HG02970 (cell line): ENCODE measurements at regions not wholly inside any gene's neighbourhood (a gene's known extent, or its start where the extent isn't known, plus 50 kb on each side); places are given as distances from the start of the nearest gene placed in this dataset.

Experiments
- ATAC-seq: cut with Tn5 transposase; IDR thresholded peaks from one replicate; pipeline ENCODE4 v1.9.1; 2021; ENCODE audit warnings: mild to moderate bottlenecking, moderate library complexity, moderate number of reproducible peaks; ENCODE audit not compliant: unreplicated experiment, low FRiP score

GRCh38 chr2:126506786-126507185 lies 149.2 kb upstream of the GYPC start:
- no peak for ATAC-seq

- no peak for ATAC-seq
Measured at GRCh38 chr2:126507425-126507911, 148.5 kb upstream of the GYPC start.

DNA sequence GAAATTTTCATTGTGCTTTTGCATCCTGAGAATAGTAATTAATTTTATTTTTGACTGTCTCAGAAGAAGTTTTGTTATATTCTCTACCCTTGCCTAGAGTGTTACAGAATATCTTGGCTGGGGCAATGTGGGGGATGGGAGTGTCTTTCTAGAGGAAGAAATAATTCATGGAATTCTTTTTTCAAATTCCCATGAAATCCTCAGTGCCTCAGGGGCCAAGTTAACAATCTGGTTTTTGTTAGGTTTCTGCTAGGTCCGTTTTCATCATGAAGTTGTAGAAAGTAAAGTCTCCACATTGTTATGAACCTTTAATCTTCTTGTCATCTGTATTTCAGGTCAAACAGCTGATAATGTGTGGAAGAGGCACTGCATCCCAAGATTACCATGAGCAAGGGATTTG lies 145.6 kb upstream of the GYPC start:
- ATAC-seq: no peak

DNA sequence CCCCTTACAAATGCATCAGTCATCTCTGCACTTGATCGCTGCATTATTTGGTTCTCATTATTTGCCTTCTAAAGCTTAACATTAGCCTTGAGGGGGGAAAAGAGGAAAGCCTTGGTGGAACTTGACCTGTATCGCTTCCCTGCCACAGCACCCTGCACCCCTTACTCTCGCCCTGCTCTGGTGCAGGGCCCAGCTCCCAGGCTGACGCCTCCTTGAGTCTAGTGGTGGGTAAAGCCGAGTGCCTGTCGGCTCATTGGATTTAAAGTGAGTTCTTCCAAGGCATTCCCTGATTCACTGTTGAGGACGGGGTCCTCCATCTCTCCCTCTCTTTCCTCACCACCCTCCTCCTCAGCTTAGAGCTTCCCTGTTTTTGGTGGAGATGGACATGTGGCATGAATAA lies 145.0 kb upstream of the GYPC start:
- no peak for ATAC-seq

GRCh38 chr2:126512026-126512425 lies 143.9 kb upstream of the GYPC start:
- ATAC-seq: no peak

DNA sequence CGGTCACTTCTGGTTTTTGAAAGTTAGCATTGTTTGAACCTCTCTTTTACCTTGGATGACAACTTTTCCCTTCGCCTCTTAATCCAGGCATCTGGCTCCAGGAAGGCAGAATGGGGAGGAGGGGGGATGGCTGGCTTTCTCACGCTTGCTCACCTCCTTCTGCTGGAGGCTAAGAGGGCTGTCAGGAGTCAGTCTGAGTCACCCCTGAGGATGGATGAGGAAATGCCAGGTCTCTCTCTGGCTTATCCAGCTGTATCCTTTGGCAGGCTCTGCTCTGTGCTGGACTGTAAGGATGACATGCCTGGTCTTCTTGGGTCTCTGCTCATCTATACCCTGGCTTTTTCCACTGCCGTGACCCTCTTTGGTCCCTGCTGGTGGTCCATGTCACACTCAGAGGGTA lies 142.9 kb upstream of the GYPC start:
- no peak for ATAC-seq

- no peak for ATAC-seq
Measured at GRCh38 chr2:126515471-126515870, 140.5 kb upstream of the GYPC start.

DNA sequence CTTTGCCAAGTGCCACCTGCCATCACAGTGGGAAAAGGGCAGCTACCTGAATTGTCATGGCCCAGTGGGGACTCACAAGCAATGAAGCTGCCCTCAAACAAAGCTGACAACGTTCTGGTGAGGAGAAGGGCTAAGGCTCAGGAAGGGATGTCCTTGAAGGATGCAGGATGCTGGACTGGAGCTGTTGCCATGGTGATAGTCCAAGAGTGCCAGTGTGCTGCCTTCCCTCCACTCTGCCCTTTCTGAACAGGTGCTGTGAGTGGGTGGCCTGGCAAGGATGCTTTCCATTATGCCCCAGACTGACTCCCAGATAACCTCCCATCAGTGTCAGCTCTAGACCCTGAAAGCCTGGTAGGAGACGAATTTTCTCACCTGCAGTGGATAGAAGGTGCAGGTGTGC lies 137.8 kb upstream of the GYPC start:
- ATAC-seq: no peak

GRCh38 chr2:126527836-126528490 lies 128.0 kb upstream of the GYPC start:
- ATAC-seq: no peak

DNA sequence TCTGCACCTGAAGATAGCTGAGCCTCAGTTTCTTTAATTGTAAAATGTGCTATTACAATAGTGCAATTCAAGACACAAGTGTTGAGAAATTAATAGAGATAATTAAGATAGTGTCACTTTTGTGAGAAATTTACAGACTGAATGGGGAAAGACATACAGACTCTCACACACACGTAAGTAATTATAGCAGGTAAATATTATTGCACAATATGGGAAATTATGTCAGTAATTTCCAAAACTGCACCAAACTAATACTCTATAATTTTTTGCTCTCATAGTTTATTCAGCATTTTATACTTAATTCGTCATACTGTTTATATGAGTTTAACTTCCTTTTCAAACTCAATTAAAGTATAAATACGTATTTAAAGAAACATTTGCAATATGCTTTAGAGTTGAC lies 124.9 kb upstream of the GYPC start:
- ATAC-seq: no peak

GRCh38 chr2:126534478-126534877 lies 121.5 kb upstream of the GYPC start:
- ATAC-seq: no peak

- ATAC-seq: no peak
Measured at GRCh38 chr2:126535408-126535807, 120.5 kb upstream of the GYPC start.

DNA sequence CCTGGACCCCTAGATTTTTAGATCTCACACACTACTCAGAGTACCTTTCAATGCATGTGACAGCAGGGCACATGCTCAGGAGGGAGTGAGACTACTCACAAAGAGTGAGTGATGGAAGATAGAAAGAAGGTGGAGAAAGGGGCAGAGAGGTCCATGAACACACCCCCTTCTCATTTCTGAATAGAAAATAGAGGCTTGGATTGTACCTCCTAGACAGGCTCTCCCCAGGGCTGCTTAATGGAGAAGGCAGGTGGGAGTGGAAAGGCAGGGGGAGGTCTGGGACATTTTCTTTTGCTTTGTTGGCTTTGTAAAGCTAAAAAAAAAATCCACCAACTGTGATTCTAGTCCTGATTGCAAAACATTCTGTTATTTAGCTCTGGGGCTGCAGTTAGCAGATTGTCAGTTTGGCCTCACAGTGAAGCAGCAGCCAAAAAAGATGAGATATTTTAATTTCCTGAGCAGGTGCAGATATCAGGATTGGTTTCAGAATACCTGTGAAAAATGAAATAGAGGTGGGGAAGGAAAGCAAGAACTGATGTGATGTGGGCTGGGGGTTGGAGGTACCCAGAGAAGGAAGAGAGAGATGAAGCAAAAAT lies 119.3 kb upstream of the GYPC start:
- no peak for ATAC-seq

DNA sequence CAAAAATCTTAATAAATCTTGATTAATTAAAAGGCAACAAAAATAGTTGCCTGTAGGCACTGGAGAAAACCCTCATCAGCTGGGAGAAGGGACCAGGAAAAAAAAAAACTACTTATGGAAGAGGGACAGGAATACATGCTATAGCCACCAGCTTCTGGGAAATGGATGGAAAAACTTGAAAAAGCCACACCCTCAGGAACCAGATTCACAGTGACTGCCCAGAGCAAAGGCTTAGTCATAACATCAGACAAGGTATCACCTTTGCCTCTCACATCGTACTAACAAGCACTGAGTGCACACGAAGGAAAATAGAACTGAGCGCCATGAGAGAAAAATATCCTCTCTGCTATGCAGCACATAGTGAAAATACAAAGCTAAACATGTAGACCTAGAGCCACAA lies 116.9 kb upstream of the GYPC start:
- ATAC-seq: no peak

DNA sequence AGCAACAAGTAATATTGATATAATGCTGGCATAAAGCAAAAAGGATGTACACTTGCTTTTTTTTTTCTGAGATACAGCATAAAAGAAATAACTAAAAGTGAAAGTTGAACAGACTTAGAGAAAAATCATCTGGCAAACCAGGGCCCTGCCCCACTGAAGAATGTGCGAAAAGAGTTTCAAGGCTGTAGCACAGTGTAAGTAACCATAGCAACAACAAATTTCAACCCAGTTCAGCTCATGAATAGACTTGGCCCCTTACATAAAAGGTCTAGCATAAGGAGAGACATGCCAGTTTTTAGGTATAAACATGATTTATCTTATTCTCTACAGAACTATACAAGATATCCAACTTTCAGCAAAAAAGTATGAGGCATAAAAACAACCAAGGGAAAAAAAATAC lies 113.7 kb upstream of the GYPC start:
- no peak for ATAC-seq

GRCh38 chr2:126543081-126543480 lies 112.9 kb upstream of the GYPC start:
- ATAC-seq: no peak

DNA sequence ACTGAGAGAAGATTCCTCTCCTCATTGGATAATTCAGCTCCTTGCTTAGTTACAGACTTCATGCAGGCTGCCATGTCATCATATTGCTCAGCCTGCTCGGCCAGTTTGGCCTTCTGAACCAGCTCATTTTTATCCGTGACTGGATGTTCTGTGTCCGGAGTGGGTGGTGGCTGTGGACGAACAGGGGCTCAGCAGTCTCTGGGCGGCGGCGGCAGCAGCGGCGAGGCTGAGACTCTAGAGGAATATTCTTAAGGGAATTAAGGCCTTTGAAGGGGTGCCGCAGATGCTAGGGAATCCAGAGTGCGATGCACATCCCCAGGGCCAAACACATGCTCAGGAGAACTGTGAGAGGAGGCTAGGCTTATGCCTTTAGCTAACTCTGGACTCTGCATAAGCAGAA lies 97.9 kb upstream of the GYPC start:
- ATAC-seq: no peak

DNA sequence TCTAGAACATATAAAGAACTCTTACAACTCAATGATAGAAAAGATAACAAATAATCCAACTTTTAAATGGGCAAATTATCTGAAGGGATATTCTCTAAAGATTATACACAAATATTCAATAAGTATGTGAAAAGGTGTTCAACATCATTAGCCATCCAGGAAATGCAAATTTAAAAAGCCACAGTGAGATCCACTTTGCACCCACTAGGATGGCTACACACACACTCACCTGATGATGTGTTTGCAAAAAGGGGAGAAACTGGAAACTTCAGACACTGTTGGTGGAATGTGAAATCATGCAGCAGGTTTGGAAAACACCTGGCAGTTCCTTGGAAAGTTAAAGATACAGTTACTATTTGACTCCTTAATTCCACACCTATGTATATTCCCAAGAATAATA lies 87.2 kb upstream of the GYPC start:
- ATAC-seq: no peak

- no peak for ATAC-seq
Measured at GRCh38 chr2:126571403-126571802, 84.6 kb upstream of the GYPC start.

DNA sequence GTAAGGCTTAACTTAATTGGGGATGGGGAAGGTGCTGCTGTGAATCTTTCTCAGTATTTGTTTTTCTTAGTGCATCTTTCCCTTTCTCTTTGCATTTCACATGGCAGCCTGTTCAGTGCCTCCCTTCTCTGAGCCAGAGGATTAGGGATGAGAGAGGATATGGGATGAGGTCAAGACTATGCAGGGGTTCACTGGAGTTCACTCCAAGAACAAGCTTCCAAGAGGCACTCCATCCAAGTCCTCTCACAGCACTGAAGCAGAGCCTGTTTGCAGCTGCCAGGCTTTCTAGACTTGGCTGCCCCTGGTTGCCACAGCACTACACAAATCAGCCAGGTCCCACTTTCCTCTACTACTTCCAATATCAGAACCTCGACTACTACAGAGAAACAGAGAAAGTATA lies 80.3 kb upstream of the GYPC start:
- ATAC-seq: no peak

DNA sequence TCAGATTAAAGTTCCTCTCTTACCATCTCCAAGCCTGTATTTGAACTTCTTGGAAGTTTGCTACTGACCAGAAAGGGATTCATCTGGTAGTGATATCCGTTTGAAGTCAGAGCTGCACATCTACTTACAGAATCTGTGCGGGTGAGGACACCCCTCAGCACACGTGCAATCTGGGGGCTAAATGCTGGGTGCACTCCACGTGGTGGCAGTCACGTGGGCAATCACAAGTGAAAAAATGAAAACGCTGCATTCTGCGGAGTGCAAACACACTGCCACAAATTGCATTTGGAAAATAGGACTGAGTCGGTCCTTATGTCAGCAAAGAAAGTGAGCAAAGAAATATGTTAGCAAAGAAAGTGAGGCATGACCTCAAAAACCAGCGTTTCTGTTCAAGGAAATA lies 76.1 kb upstream of the GYPC start:
- no peak for ATAC-seq

- no peak for ATAC-seq
Measured at GRCh38 chr2:126586317-126586716, 69.6 kb upstream of the GYPC start.

DNA sequence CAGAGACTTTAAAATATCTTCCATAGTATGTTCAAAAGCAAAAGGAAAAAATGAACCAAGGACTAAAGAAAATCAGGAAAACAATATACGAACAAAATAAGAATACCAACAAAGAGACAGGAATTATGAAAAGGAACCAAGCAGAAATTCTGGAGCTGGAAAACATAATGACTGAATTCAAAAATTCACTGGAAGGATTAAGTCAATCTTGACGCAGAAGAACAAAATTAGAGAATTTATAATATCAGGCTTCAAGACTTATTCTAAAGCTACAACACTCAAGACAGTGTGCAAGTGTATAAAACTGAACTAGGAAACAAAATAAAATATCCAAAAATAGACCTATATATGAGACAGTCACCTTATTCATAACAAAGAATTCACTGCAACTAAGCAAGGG lies 56.9 kb upstream of the GYPC start:
- ATAC-seq: no peak
